ENCODE measurements at regions not wholly inside any gene's neighbourhood (a gene's known extent, or its start where the extent isn't known, plus 50 kb on each side); places are given as distances from the start of the nearest gene placed in this dataset.

DNA sequence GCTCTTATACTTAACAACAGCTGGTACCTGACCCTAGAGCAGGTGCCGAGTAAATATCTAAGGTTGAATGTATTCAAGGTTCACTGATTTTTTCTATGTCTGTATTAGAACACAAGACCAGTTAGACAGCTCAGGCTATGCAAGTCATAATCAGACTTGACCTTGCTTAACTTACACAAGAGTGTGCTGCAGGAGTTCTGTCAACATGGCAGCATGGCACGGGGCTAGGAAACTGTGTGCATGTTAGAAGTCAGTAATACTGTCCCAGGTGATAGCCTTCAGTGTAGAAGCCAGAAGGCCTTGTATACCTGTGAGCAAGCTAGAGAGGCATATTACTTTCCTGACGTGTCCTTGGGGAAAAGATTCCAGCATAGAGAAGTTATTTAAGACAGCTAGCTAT, 253.1 kb downstream of the FAT3 start:
- H3K36me3 Mint-ChIP-seq (ENCODE audit: low read depth), result no peaks in the 10 kb centered on the region
- no peak overlapping the region for H3K27ac Mint-ChIP-seq
- H3K4me1 Mint-ChIP-seq (ENCODE audit: low read depth), result no peaks in the 10 kb centered on the region
- H3K27me3 Mint-ChIP-seq (ENCODE audit: low read depth), result no peaks in the 10 kb centered on the region
- H3K4me3 Mint-ChIP-seq, result no peak overlapping the region
- H3K9me3 Mint-ChIP-seq, result no peaks in the 10 kb centered on the region

DNA sequence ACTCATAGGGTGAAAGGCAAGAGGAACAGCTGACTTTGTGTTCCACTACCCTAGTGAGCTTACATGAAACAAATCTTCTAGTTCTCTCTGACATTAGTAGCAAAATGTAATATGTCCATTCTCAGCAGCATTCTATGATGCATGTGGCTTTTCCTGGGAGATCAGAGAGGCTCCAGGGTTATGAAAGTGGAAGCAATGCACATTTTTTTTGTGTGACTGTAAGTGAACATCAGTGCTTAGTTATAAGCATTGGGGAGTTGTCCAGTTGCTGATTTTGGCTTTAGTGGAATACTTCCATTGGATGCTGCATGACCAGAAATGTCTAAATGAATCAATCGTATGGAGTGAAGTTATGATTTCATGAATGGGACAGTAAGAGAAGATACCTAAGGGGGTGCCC, 255.9 kb downstream of the FAT3 start:
- no peaks in the 10 kb centered on the region for H3K9me3 Mint-ChIP-seq
- H3K36me3 Mint-ChIP-seq (ENCODE audit: low read depth), result no peaks in the 10 kb centered on the region
- H3K27ac Mint-ChIP-seq, result no peak overlapping the region
- H3K4me3 Mint-ChIP-seq, result no peak overlapping the region
- H3K27me3 Mint-ChIP-seq (ENCODE audit: low read depth), result no peaks in the 10 kb centered on the region
- no peaks in the 10 kb centered on the region for H3K4me1 Mint-ChIP-seq (ENCODE audit: low read depth)

DNA sequence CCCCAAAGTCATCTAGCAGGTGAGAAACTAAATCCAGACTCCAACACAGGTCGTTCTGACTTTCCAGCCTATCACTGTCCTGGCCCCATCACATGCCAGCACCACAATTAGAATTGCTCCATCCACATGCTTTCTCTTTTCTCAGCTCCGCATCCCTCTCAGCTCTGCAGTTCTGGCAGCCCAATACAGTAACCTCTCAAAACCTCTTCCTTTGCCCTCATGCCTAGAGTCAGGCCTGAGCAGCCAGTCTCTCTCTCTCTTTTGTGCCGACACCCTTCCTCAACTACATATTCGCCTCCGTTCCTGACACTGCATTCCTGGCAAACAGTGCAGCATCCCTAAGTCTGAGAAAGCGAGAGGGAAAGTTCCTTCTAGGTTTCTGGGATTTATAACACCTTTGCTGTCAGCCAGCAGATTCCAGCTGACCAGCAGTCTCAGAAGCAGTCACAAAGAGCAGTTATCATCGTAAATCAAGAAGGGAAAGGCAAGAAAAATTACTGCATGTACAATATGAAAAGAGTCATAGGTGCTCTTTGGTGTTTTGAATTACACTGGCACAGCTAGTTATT, 258.0 kb downstream of the FAT3 start:
- H3K9me3 Mint-ChIP-seq, result no peaks in the 10 kb centered on the region
- H3K36me3 Mint-ChIP-seq (ENCODE audit: low read depth), result no peaks in the 10 kb centered on the region
- H3K4me1 Mint-ChIP-seq (ENCODE audit: low read depth), result no peaks in the 10 kb centered on the region
- no peak overlapping the region for H3K4me3 Mint-ChIP-seq
- no peaks in the 10 kb centered on the region for H3K27me3 Mint-ChIP-seq (ENCODE audit: low read depth)
- no peak overlapping the region for H3K27ac Mint-ChIP-seq

DNA sequence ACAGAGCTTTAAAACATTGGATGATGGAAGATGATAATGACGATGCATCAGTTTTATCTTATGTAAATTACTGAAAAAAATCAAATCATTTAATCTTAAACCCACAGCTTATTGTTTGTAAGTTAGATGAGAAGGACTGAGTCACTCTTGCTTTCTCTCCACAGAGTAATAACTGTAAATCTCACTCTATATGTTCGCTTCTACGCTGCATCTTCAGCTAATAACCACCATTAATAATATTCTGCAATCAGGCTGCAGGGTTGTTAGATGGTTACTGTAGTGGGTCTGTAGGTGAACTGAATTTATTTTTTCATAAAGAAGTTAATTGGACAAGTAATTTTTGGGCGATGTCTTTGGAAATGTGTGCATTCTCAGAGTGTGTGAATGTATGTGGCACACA, 260.0 kb downstream of the FAT3 start:
- no peak overlapping the region for H3K4me3 Mint-ChIP-seq
- no peak overlapping the region for H3K27ac Mint-ChIP-seq
- H3K4me1 Mint-ChIP-seq (ENCODE audit: low read depth), result no peaks in the 10 kb centered on the region
- H3K9me3 Mint-ChIP-seq, result no peaks in the 10 kb centered on the region
- H3K36me3 Mint-ChIP-seq (ENCODE audit: low read depth), result no peaks in the 10 kb centered on the region
- H3K27me3 Mint-ChIP-seq (ENCODE audit: low read depth), result no peaks in the 10 kb centered on the region

DNA sequence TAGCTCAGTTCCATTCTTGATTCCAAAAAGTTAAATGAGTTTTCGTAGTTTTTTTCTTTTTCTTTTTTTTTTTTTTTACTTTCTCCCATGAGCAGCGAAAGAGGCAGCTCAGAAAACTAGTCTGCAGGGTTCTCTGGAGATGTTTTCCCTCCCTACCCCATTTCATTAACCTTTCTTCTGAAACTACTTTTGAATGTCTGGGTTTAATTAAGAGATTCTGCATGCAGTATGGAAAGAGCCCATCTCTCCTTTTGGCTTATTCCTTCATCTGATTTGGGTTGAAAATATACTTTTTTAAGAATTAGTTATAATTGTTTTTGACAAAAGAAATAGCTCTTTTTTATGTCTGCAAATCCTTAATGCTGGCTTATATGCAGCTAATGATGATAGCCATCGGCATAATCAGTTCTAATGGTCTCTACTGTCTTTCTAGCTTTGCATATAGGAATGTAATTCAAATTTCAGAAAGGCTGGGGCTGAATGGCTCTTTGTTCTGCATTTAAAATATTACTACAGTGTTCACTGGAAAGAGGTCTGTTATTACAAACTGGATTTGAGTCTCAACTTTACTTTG, 265.3 kb downstream of the FAT3 start:
- Mint-ChIP-seq H3K27ac (no peak overlapping the region), H3K4me3 (no peak overlapping the region), H3K9me3 (no peaks in the 10 kb centered on the region), H3K36me3 (ENCODE audit: low read depth) (no peaks in the 10 kb centered on the region), H3K27me3 (ENCODE audit: low read depth) (no peaks in the 10 kb centered on the region), H3K4me1 (ENCODE audit: low read depth) (no peaks in the 10 kb centered on the region)

DNA sequence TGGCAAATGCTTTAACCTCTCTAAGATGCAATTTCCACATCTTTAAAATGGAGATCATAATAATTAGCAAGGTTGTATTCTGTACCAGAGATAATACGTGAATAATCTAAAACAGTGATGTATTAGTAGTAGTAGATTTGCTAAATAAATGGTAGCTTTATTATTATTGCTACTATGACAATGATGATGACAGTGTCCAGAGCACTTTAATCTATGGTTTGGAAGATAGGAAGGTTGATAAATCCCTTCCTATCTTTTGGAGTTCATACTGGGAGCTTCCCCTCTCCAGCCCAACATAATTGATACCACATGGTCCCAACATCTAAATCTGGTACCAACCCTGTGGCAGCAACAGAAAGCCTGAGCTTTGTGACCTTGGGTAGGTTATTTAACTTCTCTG, 267.8 kb downstream of the FAT3 start:
- Mint-ChIP-seq H3K27ac (no peak overlapping the region), H3K36me3 (ENCODE audit: low read depth) (no peaks in the 10 kb centered on the region), H3K27me3 (ENCODE audit: low read depth) (no peaks in the 10 kb centered on the region), H3K4me1 (ENCODE audit: low read depth) (no peaks in the 10 kb centered on the region), H3K4me3 (no peak overlapping the region), H3K9me3 (no peaks in the 10 kb centered on the region)

DNA sequence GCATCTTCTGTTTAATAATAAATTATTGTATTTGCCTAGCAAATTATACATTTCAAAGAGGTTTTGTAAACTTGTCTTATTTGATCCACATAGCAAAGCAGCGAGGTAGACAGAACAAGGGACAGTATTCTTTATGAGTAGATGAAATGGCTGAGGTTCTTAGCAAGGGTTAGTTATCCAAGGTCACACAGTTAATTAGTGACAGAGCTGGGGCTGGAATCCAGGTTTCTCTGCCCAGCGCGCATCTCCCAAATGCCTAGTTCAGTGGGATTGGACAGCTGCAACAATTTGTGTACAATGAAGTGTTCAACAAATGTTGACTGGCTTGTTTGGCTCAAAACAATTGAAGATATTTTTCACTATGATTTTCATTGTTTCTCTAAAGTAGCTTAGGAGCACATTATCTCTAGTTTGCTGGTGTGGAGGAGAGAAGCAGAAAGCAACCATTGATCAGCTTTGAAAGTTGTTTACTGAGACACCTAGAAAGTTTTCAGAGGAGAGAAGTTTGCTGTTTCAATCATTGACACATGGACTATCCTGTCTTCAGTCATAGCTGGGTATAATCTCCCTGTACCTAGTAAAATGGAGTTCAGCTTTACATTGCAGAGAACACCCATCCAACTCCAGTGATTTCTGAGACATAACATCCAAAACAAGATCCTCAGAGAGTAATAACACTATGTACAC, 270.6 kb downstream of the FAT3 start:
- Mint-ChIP-seq H3K27ac (no peak overlapping the region), H3K4me3 (no peak overlapping the region), H3K27me3 (ENCODE audit: low read depth) (no peaks in the 10 kb centered on the region), H3K4me1 (ENCODE audit: low read depth) (no peaks in the 10 kb centered on the region), H3K36me3 (ENCODE audit: low read depth) (no peaks in the 10 kb centered on the region), H3K9me3 (no peaks in the 10 kb centered on the region)

DNA sequence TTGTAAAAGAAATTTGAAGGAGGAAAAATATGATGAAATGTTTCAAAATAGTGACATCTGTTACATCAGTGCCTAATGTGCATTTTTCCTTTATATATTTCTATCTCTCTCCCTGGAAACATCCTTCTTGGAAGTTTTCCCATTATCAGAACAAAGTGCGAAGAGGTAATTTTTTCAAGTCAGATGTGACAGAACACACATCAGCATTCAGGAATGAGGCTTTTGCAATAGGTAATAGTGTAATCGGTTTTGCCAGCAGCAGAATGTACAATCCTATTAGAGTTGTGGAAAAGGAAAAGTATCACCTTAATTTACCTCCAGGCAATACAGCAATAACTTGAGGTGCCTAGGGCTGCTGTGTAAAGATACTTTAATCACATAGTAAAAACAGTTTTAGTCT, 275.8 kb downstream of the FAT3 start:
- Mint-ChIP-seq H3K27ac (no peak overlapping the region), H3K4me3 (no peak overlapping the region)

DNA sequence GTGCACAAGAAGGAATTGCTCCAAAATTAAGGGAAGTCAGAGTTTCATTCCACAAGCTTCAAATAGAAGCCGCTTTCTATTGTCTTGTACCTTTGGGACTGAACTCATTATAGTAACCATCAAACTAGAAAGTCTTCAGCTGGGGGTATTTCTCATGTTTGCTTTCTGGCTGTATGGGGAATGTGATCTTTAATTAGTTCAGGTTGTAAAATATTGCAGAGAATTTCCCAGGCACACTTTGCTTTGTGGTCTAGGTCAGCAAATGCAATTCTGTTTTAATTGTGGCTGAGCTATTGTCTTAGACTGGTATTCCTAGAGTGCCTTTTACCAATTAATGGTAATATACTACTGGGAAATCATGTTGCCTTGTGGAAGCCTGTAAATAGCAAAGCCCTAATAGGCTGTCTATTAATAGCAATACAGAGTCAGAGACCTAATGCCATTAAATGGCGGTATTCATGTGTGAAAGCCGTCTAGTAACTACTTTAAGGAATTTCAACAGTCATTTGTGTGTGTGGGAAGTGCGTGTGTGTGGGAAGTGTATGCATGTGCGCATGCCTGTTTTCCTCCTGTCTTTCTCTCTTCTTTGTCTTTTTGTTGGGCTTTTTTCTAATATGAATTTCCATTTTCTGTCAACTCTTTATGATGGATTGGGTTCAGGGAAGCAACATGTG, 276.6 kb downstream of the FAT3 start:
- H3K27ac Mint-ChIP-seq, result no peak overlapping the region
- H3K36me3 Mint-ChIP-seq (ENCODE audit: low read depth), result no peaks in the 10 kb centered on the region
- H3K9me3 Mint-ChIP-seq, result no peaks in the 10 kb centered on the region
- no peaks in the 10 kb centered on the region for H3K4me1 Mint-ChIP-seq (ENCODE audit: low read depth)
- no peak overlapping the region for H3K4me3 Mint-ChIP-seq
- H3K27me3 Mint-ChIP-seq (ENCODE audit: low read depth), result no peaks in the 10 kb centered on the region

More for the DNA sequence above, 275.8 kb downstream of the FAT3 start:
- Mint-ChIP-seq H3K36me3 (ENCODE audit: low read depth) (no peaks in the 10 kb centered on the region), H3K4me1 (ENCODE audit: low read depth) (no peaks in the 10 kb centered on the region), H3K27me3 (ENCODE audit: low read depth) (no peaks in the 10 kb centered on the region), H3K9me3 (no peaks in the 10 kb centered on the region)

DNA sequence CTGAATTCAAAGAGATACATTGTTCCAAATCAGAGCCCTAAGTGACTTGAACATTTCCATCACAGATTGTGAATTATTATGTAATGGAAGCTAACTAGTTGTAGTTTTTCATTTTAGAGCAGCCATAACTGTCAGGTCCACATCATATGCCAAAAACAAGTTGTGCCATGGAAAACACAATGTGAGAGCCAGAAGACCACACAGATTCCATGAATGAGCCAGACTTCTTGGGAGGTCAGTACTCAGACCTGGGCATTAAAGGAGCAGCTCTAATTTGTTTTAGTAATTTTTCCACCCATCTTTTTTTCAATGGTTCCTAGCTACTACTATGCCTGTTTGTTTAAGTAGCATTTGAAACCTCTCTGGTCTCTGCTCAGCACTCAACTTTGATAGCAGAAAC, 279.4 kb downstream of the FAT3 start:
- H3K36me3 Mint-ChIP-seq (ENCODE audit: low read depth), result no peaks in the 10 kb centered on the region
- no peak overlapping the region for H3K27ac Mint-ChIP-seq
- H3K27me3 Mint-ChIP-seq (ENCODE audit: low read depth), result no peaks in the 10 kb centered on the region
- no peaks in the 10 kb centered on the region for H3K4me1 Mint-ChIP-seq (ENCODE audit: low read depth)
- no peak overlapping the region for H3K4me3 Mint-ChIP-seq
- no peaks in the 10 kb centered on the region for H3K9me3 Mint-ChIP-seq

DNA sequence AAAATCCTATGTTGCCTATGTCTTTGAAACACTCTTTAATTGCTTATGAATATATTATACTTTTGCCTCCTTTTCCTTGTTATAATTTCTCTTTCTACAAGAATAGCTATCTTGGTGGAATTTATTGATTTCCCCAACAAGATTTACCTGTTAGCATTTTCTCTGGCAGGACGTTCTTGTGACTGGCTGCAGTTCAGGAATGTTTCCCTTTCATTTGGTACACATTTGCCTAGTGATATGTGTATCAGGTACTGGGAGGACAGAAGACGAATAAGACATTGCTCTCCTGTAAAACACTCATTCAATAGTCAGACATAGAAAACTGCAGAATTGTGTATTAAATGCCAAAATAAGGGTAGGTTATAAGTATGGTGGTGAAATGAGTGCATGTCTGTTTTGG, 279.9 kb downstream of the FAT3 start:
- no peak overlapping the region for H3K4me3 Mint-ChIP-seq
- H3K4me1 Mint-ChIP-seq (ENCODE audit: low read depth), result no peaks in the 10 kb centered on the region
- H3K9me3 Mint-ChIP-seq, result no peaks in the 10 kb centered on the region
- H3K27ac Mint-ChIP-seq, result no peak overlapping the region
- no peaks in the 10 kb centered on the region for H3K27me3 Mint-ChIP-seq (ENCODE audit: low read depth)
- no peaks in the 10 kb centered on the region for H3K36me3 Mint-ChIP-seq (ENCODE audit: low read depth)

DNA sequence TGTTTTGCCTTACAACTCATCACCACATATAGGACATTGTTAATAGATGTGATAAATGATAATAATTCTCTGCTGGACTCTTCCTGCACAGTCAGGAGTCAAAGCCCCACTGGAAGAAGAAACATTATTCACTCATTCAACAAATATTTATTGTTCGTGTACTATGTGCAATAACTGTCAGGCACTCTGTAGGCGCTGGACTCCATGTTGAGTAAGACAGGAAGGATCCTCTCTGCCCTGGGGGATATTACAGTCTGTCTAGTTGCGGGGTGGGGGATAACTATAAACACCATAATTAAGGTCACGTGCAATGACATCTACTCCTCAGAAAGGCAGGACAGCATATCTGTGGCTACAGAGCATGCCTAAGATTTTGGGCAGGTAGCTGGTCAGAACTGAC, 281.1 kb downstream of the FAT3 start:
- Mint-ChIP-seq H3K4me1 (ENCODE audit: low read depth) (no peaks in the 10 kb centered on the region), H3K9me3 (no peaks in the 10 kb centered on the region), H3K36me3 (ENCODE audit: low read depth) (no peaks in the 10 kb centered on the region), H3K27me3 (ENCODE audit: low read depth) (no peaks in the 10 kb centered on the region), H3K4me3 (no peak overlapping the region), H3K27ac (no peak overlapping the region)

DNA sequence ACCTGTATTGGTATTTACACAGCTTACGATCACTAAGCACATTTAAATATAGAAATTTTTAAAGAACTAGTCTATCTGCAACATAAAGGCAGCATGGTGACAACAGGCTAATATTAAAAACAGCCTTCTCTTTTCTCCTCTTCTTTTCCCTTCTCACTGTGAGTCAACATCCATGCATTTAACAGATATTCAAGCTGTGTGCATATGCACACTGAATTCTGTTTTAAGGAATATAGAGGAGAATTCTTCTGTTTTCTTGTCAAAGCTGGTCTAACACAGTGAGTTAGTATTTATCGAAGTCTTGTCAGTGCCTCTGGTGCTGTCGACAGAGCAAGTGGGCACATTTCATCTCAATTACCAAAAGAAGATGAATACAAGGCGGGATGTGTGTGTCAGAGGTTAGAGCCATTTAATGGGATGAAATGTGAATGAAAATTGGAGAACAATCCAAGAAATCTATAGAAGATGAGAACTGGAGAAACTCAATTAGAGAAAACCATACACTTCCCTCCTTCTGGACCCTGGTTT, 282.3 kb downstream of the FAT3 start:
- Mint-ChIP-seq H3K4me3 (no peak overlapping the region), H3K36me3 (ENCODE audit: low read depth) (no peaks in the 10 kb centered on the region), H3K9me3 (no peaks in the 10 kb centered on the region), H3K27me3 (ENCODE audit: low read depth) (no peaks in the 10 kb centered on the region), H3K27ac (no peak overlapping the region), H3K4me1 (ENCODE audit: low read depth) (no peaks in the 10 kb centered on the region)

DNA sequence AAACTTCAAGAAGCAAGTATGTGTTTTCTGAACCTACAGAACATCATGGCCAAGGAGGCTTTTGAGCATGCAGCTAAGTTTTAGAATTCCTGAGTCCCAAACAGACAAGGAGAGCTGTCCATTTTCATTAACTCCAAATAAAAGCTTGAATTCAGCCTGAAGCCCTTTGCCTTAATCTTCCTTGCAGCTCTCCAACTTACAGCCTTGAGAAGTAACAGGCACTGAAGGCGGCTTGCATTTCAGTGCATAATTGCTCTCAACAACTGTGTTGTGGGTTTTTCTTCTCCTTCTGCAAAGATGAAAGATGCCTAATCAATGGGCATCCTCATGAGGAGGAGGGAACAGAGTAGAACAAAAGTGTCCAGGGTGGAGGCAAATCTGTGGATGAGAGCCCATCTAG, 286.0 kb downstream of the FAT3 start:
- no peaks in the 10 kb centered on the region for H3K4me1 Mint-ChIP-seq (ENCODE audit: low read depth)
- no peaks in the 10 kb centered on the region for H3K27me3 Mint-ChIP-seq (ENCODE audit: low read depth)
- no peak overlapping the region for H3K27ac Mint-ChIP-seq
- no peak overlapping the region for H3K4me3 Mint-ChIP-seq
- no peaks in the 10 kb centered on the region for H3K9me3 Mint-ChIP-seq
- H3K36me3 Mint-ChIP-seq (ENCODE audit: low read depth), result no peaks in the 10 kb centered on the region
